ENCODE measurements at regions not wholly inside any gene's neighbourhood (a gene's known extent, or its start where the extent isn't known, plus 50 kb on each side); places are given as distances from the start of the nearest gene placed in this dataset.

DNA sequence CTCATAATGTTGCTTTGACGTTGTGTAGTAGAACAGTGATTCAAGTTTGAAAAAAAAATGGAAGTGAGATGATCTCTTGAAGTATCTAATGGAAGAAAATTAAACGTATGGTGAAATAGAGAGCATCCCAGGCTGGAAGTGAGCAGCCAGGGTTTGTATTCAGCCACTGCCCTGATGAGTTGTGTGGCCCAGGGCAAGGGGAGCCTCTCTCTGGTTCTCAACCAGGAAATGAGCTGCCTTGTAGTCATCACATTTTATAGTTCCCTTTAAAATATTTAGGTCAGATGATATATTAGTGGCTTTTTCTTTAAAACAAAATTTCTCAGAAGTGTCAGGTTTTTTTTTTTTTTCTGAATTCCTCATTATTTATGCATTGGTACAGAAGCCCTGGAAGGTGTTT is 150.3 kb downstream of the GPAT3 start:
- Histone ChIP-seq H3K36me3 (ENCODE audit: insufficient read depth) (no peaks in the 10 kb centered on the region), H3K79me2 (replicated peaks; ENCODE audit: insufficient read depth) (no peaks in the 10 kb centered on the region), H3K4me2 (no peak overlapping the region), H4K20me1 (replicated peaks; ENCODE audit: insufficient read depth) (no peaks in the 10 kb centered on the region), H3F3A (replicated peaks; ENCODE audit: low read depth) (no peaks in the 10 kb centered on the region), H3K9me2 (ENCODE audit: insufficient read depth) (no peaks in the 10 kb centered on the region), H3K27ac (ENCODE audit: low read depth) (no peak overlapping the region), H3K27me3 (ENCODE audit: insufficient read depth) (no peaks in the 10 kb centered on the region), H3K4me1 (ENCODE audit: insufficient read depth) (no peaks in the 10 kb centered on the region), H2AFZ (0 out of 2 replicates have a peak overlapping the region, but pooled peaks have one; percentile 38), H3K4me3 (no peak overlapping the region)
- H3K9me3 Mint-ChIP-seq: no peaks in the 10 kb centered on the region
- no peak for ATAC-seq
- TF ChIP-seq, protein P1, sequence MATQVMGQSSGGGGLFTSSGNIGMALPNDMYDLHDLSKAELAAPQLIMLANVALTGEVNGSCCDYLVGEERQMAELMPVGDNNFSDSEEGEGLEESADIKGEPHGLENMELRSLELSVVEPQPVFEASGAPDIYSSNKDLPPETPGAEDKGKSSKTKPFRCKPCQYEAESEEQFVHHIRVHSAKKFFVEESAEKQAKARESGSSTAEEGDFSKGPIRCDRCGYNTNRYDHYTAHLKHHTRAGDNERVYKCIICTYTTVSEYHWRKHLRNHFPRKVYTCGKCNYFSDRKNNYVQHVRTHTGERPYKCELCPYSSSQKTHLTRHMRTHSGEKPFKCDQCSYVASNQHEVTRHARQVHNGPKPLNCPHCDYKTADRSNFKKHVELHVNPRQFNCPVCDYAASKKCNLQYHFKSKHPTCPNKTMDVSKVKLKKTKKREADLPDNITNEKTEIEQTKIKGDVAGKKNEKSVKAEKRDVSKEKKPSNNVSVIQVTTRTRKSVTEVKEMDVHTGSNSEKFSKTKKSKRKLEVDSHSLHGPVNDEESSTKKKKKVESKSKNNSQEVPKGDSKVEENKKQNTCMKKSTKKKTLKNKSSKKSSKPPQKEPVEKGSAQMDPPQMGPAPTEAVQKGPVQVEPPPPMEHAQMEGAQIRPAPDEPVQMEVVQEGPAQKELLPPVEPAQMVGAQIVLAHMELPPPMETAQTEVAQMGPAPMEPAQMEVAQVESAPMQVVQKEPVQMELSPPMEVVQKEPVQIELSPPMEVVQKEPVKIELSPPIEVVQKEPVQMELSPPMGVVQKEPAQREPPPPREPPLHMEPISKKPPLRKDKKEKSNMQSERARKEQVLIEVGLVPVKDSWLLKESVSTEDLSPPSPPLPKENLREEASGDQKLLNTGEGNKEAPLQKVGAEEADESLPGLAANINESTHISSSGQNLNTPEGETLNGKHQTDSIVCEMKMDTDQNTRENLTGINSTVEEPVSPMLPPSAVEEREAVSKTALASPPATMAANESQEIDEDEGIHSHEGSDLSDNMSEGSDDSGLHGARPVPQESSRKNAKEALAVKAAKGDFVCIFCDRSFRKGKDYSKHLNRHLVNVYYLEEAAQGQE (IDR thresholded peaks at IDR 0.05; ENCODE audit: unreplicated experiment): no peak
- TF ChIP-seq, protein P2, sequence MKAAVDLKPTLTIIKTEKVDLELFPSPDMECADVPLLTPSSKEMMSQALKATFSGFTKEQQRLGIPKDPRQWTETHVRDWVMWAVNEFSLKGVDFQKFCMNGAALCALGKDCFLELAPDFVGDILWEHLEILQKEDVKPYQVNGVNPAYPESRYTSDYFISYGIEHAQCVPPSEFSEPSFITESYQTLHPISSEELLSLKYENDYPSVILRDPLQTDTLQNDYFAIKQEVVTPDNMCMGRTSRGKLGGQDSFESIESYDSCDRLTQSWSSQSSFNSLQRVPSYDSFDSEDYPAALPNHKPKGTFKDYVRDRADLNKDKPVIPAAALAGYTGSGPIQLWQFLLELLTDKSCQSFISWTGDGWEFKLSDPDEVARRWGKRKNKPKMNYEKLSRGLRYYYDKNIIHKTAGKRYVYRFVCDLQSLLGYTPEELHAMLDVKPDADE (IDR thresholded peaks at IDR 0.05): no peak
- TF ChIP-seq JUNB (IDR thresholded peaks at IDR 0.05; ENCODE audit: unreplicated experiment): no peak
- TF ChIP-seq CREB1 (CRISPR knock-in tag; IDR thresholded peaks at IDR 0.05; ENCODE audit: low read depth): no peak
- no peak for TF ChIP-seq POLR2AphosphoS5 (IDR thresholded peaks at IDR 0.05; ENCODE audit: low read depth)
- TF ChIP-seq, protein P3, sequence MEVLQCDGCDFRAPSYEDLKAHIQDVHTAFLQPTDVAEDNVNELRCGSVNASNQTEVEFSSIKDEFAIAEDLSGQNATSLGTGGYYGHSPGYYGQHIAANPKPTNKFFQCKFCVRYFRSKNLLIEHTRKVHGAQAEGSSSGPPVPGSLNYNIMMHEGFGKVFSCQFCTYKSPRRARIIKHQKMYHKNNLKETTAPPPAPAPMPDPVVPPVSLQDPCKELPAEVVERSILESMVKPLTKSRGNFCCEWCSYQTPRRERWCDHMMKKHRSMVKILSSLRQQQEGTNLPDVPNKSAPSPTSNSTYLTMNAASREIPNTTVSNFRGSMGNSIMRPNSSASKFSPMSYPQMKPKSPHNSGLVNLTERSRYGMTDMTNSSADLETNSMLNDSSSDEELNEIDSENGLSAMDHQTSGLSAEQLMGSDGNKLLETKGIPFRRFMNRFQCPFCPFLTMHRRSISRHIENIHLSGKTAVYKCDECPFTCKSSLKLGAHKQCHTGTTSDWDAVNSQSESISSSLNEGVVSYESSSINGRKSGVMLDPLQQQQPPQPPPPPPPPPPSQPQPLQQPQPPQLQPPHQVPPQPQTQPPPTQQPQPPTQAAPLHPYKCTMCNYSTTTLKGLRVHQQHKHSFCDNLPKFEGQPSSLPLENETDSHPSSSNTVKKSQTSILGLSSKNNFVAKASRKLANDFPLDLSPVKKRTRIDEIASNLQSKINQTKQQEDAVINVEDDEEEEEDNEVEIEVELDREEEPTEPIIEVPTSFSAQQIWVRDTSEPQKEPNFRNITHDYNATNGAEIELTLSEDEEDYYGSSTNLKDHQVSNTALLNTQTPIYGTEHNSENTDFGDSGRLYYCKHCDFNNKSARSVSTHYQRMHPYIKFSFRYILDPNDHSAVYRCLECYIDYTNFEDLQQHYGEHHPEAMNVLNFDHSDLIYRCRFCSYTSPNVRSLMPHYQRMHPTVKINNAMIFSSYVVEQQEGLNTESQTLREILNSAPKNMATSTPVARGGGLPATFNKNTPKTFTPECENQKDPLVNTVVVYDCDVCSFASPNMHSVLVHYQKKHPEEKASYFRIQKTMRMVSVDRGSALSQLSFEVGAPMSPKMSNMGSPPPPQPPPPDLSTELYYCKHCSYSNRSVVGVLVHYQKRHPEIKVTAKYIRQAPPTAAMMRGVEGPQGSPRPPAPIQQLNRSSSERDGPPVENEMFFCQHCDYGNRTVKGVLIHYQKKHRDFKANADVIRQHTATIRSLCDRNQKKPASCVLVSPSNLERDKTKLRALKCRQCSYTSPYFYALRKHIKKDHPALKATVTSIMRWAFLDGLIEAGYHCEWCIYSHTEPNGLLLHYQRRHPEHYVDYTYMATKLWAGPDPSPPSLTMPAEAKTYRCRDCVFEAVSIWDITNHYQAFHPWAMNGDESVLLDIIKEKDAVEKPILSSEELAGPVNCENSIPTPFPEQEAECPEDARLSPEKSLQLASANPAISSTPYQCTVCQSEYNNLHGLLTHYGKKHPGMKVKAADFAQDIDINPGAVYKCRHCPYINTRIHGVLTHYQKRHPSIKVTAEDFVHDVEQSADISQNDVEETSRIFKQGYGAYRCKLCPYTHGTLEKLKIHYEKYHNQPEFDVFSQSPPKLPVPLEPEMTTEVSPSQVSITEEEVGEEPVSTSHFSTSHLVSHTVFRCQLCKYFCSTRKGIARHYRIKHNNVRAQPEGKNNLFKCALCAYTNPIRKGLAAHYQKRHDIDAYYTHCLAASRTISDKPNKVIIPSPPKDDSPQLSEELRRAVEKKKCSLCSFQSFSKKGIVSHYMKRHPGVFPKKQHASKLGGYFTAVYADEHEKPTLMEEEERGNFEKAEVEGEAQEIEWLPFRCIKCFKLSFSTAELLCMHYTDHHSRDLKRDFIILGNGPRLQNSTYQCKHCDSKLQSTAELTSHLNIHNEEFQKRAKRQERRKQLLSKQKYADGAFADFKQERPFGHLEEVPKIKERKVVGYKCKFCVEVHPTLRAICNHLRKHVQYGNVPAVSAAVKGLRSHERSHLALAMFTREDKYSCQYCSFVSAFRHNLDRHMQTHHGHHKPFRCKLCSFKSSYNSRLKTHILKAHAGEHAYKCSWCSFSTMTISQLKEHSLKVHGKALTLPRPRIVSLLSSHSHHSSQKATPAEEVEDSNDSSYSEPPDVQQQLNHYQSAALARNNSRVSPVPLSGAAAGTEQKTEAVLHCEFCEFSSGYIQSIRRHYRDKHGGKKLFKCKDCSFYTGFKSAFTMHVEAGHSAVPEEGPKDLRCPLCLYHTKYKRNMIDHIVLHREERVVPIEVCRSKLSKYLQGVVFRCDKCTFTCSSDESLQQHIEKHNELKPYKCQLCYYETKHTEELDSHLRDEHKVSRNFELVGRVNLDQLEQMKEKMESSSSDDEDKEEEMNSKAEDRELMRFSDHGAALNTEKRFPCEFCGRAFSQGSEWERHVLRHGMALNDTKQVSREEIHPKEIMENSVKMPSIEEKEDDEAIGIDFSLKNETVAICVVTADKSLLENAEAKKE (CRISPR knock-in tag; IDR thresholded peaks at IDR 0.05): no peak
- no peak for TF ChIP-seq ZNF331 (CRISPR knock-in tag; IDR thresholded peaks at IDR 0.05; ENCODE audit: low read depth)
- no peak for TF ChIP-seq STAT1 (IDR thresholded peaks at IDR 0.05; ENCODE audit: unreplicated experiment)
- peaks cover 3% of the 10 kb centered on the region for H3K27me3 Mint-ChIP-seq (ENCODE audit: insufficient read depth, low read depth, poor library complexity)
- H3K4me1 Mint-ChIP-seq: no peaks in the 10 kb centered on the region
- no peaks in the 10 kb centered on the region for H3K36me3 Mint-ChIP-seq (ENCODE audit: low read depth)
- no peak for DNase-seq (ENCODE audit: low spot score)
- no peak overlapping the region for H3K4me3 Mint-ChIP-seq
- no peak overlapping the region for H3K27ac Mint-ChIP-seq

All from GM23338 (cell line).